ENCODE measurements at regions not wholly inside any gene's neighbourhood (a gene's known extent, or its start where the extent isn't known, plus 50 kb on each side); places are given as distances from the start of the nearest gene placed in this dataset.

- TF ChIP-seq BHLHE40 (IDR thresholded peaks at IDR 0.05; ENCODE audit: borderline replicate concordance) (no peak), TARDBP (IDR thresholded peaks at IDR 0.05) (no peak), ELF4 (IDR thresholded peaks at IDR 0.05) (no peak), FOXK2 (IDR thresholded peaks at IDR 0.05) (no peak), FOXA1 (IDR thresholded peaks at IDR 0.05) (no peak), ARNT (IDR thresholded peaks at IDR 0.05) (no peak)
Observed at GRCh38 chr6:68087399-68088133, 547.5 kb upstream of the ADGRB3 start.
